Liver (tissue), 7 donors: ENCODE measurements at regions not wholly inside any gene's neighbourhood (a gene's known extent, or its start where the extent isn't known, plus 50 kb on each side); places are given as distances from the start of the nearest gene placed in this dataset.

Experiments used
- DNase-seq: peaks from one replicate; pipeline ENCODE4 v3.0.0-alpha.2; 2017; ENCODE audit warnings: low spot score
- H3K27ac ChIP-seq, 2 donors: one replicate each; pipeline ENCODE4 v1.7.0; 2013; ENCODE audit warnings: inconsistent platforms in 2 of 2, low read length in 2 of 2, control low read depth in 1 of 2, low read depth in 1 of 2, mild to moderate bottlenecking in 1 of 2
- H3K27me3 ChIP-seq, 4 donors: one replicate each; pipeline versions ENCODE4 v1.6.1 to v1.7.0; 2013; ENCODE audit warnings: low read length in 3 of 4, inconsistent platforms in 1 of 4, mild to moderate bottlenecking in 1 of 4, moderate library complexity in 1 of 4; ENCODE audit not compliant: control insufficient read depth in 4 of 4, insufficient read depth in 4 of 4
- H3K36me3 ChIP-seq, 4 donors: one replicate each; pipeline versions ENCODE4 v1.6.1 to v1.7.0; 2013; ENCODE audit warnings: low read length in 3 of 4, mild to moderate bottlenecking in 3 of 4, low read depth in 1 of 4, moderate library complexity in 1 of 4; ENCODE audit not compliant: control insufficient read depth in 4 of 4, insufficient read depth in 3 of 4
- H3K4me1 ChIP-seq, 4 donors: one replicate each; pipeline versions ENCODE4 v1.6.1 to v1.7.0; 2013; ENCODE audit warnings: low read length in 3 of 4, mild to moderate bottlenecking in 3 of 4, moderate library complexity in 1 of 4; ENCODE audit not compliant: control insufficient read depth in 4 of 4, insufficient read depth in 4 of 4
- H3K4me3 ChIP-seq, 3 donors: one replicate each; pipeline versions ENCODE4 v1.6.1 to v1.7.0; 2013; ENCODE audit warnings: low read length in 3 of 3, control low read depth in 1 of 3, low read depth in 1 of 3, mild to moderate bottlenecking in 1 of 3
- H3K9ac ChIP-seq, 2 donors: one replicate each; pipeline ENCODE4 v1.7.0; 2013; ENCODE audit warnings: low read length in 2 of 2, mild to moderate bottlenecking in 2 of 2, moderate library complexity in 2 of 2, control low read depth in 1 of 2, low read depth in 1 of 2
- H3K9me3 ChIP-seq, 4 donors: one replicate each; pipeline versions ENCODE4 v1.6.1 to v1.7.0; 2013; ENCODE audit warnings: low read length in 3 of 4; ENCODE audit not compliant: control insufficient read depth in 4 of 4
- ATF3 ChIP-seq: IDR thresholded peaks from 2 replicates; pipeline ENCODE4 v1.6.1; 2016; ENCODE audit warnings: antibody characterized with exemption
- EGR1 ChIP-seq, 2 donors: IDR thresholded peaks; 2 replicates each; pipeline ENCODE4 v1.6.1; 2016 to 2018; ENCODE audit warnings: antibody characterized with exemption in 2 of 2, low read depth in 2 of 2
- FOXA2 ChIP-seq: IDR thresholded peaks from 2 replicates; pipeline ENCODE4 v1.6.1; 2016; ENCODE audit warnings: antibody characterized with exemption
- GABPA ChIP-seq, 2 donors: IDR thresholded peaks in 1 of 2; conservative IDR thresholded peaks in 1 of 2; 2 replicates each; pipeline ENCODE4 v1.6.1; 2016; ENCODE audit warnings: antibody characterized with exemption in 2 of 2, mild to moderate bottlenecking in 1 of 2, moderate library complexity in 1 of 2
- HNF4G ChIP-seq: IDR thresholded peaks from 2 replicates; pipeline ENCODE4 v1.6.1; 2016; ENCODE audit warnings: antibody characterized with exemption
- JUND ChIP-seq, 2 donors: IDR thresholded peaks; 2 replicates each; pipeline ENCODE4 v1.6.1; 2016; ENCODE audit warnings: antibody characterized with exemption in 2 of 2
- REST ChIP-seq: IDR thresholded peaks from 2 replicates; pipeline ENCODE4 v1.6.1; 2016; ENCODE audit warnings: antibody characterized with exemption, mild to moderate bottlenecking
- SP1 ChIP-seq: IDR thresholded peaks from 2 replicates; pipeline ENCODE4 v1.6.1; 2018; ENCODE audit warnings: antibody characterized with exemption, mild to moderate bottlenecking
- YY1 ChIP-seq: IDR thresholded peaks from 2 replicates; pipeline ENCODE4 v1.6.1; 2016; ENCODE audit warnings: antibody characterized with exemption, mild to moderate bottlenecking
- ZBTB33 ChIP-seq: IDR thresholded peaks from 2 replicates; pipeline ENCODE4 v1.6.1; 2016; ENCODE audit warnings: antibody characterized with exemption
- WGBS: extraction: QIAGEN DNeasy Blood & Tissue Kit; methylation state at CpG from one replicate; pipeline ENCODE4 v1.1.7; 2013; 5-methylcytosine and 5-hydroxymethylcytosine counted together
- donor health status: healthy.
- donor health status: healthy.
- donor health status: healthy.
- donor health status: healthy.

DNA sequence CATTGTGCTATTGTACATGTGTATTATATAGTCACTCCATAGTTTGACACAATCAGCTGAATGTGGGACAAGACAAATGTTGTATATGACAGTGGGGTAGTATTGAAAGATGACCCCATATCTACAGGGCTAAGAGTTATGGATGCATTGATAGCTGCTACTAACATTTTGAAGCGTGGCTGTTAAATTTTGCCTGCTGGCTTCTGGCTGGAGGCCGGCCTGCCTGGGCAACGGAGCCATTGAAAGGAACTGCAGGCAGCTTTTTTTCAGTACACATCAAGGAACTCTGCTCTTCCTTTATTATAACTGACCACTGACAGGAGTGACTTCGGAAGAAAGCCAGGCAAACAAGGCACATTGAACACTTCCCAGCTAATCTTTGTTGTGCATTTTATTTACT is 76.1 kb upstream of the TMEM33 start:
- H3K9ac ChIP-seq, result no peak overlapping the region
- H3K27me3 ChIP-seq, result no peaks in the 10 kb centered on the region
- H3K4me1 ChIP-seq, result no peaks in the 10 kb centered on the region
- H3K27ac ChIP-seq, result no peak overlapping the region
- H3K36me3 ChIP-seq, result no peaks in the 10 kb centered on the region
- H3K9me3 ChIP-seq, result no peaks in the 10 kb centered on the region
- 80% methylated on average over 4 of the region's 4 CpGs for WGBS
- H3K4me3 ChIP-seq, result no peak overlapping the region
- TF ChIP-seq FOXA2, result no peak
- DNase-seq, result no peak

DNA sequence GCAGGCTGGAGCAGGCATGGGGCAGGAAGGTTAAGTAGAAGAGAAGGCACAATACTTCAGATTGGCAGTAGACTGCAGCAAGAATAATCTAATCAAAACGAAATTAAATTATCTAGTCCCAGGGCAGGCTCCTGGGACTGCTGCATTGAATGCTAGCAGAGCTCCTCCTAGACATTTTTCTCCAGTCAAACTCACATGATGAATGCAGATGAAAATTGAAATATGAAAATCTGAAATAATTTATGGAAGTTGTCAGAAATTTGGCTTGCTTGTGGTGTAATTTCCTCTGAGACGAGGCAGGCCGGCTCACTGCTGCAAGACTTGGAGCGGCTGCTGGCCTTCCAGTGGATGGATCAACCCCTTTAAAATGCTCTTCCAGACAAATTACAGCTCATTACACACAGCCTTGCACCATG is 78.0 kb upstream of the TMEM33 start:
- no peaks in the 10 kb centered on the region for H3K36me3 ChIP-seq
- no peaks in the 10 kb centered on the region for H3K27me3 ChIP-seq
- no peak for TF ChIP-seq GABPA (IDR thresholded peaks at IDR 0.05 in 1 of 2, conservative IDR thresholded peaks at IDR 0.05 in 1 of 2)
- no peak for TF ChIP-seq ZBTB33
- TF ChIP-seq YY1, result no peak
- no peak for TF ChIP-seq ATF3
- TF ChIP-seq JUND (IDR thresholded peaks at IDR 0.05), result no peak
- TF ChIP-seq REST, result no peak
- no peak for TF ChIP-seq SP1
- no peak for TF ChIP-seq HNF4G

DNA sequence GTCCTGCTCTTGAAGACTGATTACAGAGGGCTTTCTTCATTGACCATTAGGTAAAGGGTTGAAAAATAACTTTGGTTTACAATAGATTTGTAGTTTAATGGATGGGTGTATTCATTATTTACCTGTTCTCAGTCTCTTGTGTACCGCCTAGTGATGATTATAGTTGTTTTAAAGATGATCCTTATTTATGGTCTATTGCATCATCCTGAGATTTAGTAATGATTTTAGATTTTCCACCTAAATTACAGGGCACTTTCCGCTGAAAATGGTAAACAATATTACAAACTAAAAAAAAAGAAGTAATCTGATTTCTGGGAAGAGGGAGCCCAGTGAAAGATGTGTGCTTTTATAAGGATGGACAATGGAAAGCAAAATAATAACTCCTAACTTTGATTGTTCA is 78.4 kb upstream of the TMEM33 start:
- Histone ChIP-seq H3K9ac (no peak overlapping the region), H3K9me3 (no peaks in the 10 kb centered on the region), H3K36me3 (no peaks in the 10 kb centered on the region), H3K27ac (no peak overlapping the region), H3K4me1 (no peaks in the 10 kb centered on the region), H3K27me3 (no peaks in the 10 kb centered on the region), H3K4me3 (no peak overlapping the region)
- WGBS, result 94% methylated on average over 2 of the region's 2 CpGs
- TF ChIP-seq EGR1 (IDR thresholded peaks at IDR 0.05; ENCODE audit: low read depth in 2 of 2) (no peak), JUND (IDR thresholded peaks at IDR 0.05) (no peak)
- DNase-seq, result no peak

More for the DNA sequence above, 78.0 kb upstream of the TMEM33 start:
- H3K27ac ChIP-seq, result no peak overlapping the region
- H3K9ac ChIP-seq, result no peak overlapping the region
- no peak for DNase-seq
- 75% methylated on average over 4 of the region's 4 CpGs for WGBS
- H3K9me3 ChIP-seq, result no peaks in the 10 kb centered on the region
- H3K4me3 ChIP-seq, result no peak overlapping the region
- no peaks in the 10 kb centered on the region for H3K4me1 ChIP-seq
